SKM-1 treated with dmso at 0.1 percent for 144 hours (cell line): ENCODE measurements at regions not wholly inside any gene's neighbourhood (a gene's known extent, or its start where the extent isn't known, plus 50 kb on each side); places are given as distances from the start of the nearest gene placed in this dataset.
"Not testable (repeated sequence)": the region's sequence is repeated elsewhere in the genome, so short reads cannot be mapped to it uniquely, and the experiment has no call there.

Experiments used
- DNase-seq: peaks from one replicate; lab custom pipeline; 2025; ENCODE audit not compliant: unreplicated experiment; lab: John Stamatoyannopoulos, UW

DNA sequence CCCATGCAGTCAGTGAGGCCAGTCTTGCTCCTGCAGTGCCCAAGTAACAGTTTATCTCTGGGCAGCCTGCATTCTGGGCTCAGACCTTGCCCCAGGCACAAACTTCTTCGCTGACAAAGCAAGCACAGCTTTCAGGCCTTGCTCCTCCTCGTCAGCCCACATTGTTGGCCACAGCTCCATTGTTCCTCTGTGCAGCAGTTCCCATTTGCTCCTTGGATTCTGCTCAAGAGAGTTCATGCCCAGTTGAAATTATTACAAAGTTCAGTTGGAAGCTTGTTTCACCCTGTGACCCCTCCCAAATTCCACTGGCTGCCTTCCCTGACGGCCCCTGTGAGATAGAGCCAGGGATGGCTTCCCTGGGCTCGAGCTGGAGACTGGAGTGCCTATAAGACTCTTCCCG is 163.4 kb upstream of the DDHD1 start:
- DNase-seq, result no peak

DNA sequence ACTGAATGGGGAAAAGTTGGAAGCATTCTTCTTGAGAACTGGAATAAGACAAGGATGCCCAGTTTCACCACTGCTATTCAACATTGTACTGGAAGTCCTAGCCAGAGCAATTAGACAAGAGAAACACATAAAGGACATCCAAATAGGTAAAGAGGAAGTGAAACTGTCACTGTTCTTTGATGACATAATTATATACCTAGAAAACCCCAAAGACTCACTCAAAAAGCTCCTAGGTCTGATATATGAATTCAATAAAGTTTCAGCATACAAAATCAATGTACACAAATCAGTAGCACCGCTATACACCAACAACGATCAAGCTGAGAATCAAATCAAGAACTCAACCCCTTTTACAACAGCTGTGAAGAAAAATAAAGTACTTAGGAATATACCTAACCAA is 157.3 kb upstream of the DDHD1 start:
- no peak for DNase-seq

DNA sequence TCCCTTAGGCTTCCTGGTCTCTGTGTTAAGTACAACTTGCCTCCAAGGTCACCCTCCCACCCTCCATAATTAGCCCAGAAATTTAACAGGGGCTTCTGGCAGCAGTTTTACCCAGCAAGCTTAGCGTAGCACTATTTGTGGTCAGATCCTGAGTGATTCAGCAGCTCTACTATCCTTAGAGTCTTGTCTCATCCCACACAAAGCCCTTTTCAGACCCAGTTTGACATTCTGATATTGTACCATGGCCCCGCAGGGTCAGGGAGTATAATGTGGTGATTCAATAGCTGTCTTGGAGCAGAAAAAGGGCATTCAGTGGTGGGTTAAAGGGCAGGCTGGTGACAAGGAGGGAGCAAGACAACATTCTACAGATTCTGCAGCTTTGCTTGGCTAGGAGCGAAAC is 153.8 kb upstream of the DDHD1 start:
- DNase-seq, result no peak

DNA sequence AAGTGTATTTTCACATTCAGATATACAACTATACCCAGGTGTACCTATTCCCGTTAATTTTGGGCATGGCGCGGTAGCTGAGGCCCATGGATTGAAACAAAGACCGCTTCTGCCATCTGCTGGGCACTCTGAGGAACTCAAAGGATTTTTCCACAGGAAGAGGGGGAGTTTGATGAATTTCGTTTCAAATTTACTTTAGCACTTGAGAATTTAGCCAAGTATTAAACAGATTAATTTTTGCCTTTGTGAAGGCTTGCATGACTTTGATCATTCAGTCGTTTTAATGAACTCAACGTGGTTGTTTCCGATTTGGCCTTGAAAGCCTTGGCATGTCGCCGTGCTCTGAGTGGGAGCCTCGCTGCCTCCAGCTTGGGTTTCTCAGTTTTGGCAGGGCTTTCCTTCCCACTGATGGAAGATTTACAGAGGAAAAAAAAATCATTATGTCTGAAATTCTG is 153.2 kb upstream of the DDHD1 start:
- DNase-seq, result no peak

DNA sequence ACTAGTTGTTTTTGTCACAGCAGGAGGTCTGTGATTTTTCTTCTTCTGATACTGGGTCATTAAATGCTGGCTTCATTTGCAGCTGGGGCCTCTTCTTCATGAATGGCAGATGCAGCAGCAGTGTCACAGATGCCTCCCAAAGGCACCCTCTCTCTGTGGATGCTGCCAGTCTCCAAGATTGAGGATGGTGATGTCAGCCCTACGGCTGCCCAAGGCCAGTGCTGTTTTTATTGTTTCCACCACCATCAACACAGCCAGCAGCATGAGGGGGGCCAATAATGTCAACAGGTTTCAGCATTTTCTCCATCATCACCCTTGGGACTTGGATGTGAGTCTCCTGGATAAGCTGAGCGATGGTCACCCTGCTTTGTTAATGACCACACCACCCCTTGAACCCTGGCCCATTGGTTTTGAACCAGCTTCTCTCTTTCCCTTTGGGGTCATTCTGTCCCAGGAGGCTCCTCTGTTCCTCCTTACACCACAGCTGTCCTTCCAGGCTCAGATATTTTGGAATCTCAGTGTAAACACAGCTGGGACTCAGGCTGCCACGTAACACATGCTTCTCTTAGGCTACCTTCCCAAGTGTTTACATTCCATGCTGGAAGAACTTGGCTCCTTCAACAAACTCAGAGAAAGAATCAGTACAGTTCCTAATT is 151.7 kb upstream of the DDHD1 start:
- no peak for DNase-seq

DNA sequence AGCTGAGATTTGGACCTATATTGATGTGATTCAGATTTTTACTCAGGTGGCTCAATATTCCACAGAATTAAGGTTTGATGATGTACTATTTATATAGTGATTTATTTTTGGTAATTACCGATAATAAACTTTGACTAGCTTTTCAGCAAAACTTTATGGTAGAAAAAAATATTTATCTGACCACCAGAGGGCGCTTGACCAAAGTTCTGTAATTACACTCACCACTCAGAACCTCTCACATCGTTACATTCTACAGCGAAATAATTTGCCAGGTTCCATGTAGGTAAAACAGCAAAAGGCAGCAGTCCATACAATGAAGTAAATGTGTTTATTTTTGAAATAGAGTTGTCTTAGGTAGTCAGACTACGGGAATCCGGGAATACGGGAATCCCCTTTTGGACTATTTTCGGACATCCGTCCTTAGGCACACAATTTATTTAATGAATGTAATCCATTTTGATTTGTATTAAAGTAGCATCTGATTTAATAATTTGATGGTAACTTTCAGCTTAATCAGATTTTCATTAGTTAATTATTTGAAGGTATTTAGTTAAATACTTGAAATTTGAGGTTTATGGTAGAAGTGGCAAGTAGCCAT is 143.0 kb upstream of the DDHD1 start:
- no peak for DNase-seq

DNA sequence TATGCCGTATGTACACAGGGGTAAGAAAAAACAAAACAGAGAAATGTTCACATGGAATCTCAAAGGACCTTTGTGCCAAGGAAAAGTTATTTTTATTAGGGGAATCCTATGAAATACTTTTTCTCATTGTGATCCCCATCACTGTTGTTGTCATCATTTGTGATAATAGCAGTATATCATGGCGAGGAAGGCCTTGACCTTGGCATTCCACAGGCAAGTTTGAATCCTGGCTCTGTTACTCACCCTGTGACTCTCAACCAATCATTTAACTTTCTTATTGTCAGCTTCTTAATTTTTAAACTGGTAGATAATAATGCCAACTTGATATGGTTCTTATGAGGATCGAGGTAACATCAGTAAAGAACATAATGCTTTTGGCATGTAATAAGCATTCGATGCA is 142.2 kb upstream of the DDHD1 start:
- no peak for DNase-seq

DNA sequence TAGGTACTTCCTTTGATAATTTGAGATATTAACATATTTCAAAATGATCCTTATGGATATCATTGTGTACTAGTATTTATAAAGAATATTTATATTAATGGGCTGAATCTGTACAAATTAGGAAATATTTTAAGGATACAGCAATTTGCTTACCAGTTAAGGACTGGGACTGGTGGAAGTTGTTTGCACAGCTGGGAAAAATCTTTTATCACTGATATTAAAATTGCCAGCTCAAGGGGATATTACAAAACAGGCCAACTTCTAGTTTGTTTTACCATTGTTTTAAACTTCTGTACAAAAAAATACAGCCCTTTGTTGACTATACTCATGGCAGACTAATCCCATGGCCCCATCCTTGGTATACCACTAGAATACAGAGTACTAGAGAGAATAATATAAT is 133.2 kb upstream of the DDHD1 start:
- DNase-seq, result no peak

DNA sequence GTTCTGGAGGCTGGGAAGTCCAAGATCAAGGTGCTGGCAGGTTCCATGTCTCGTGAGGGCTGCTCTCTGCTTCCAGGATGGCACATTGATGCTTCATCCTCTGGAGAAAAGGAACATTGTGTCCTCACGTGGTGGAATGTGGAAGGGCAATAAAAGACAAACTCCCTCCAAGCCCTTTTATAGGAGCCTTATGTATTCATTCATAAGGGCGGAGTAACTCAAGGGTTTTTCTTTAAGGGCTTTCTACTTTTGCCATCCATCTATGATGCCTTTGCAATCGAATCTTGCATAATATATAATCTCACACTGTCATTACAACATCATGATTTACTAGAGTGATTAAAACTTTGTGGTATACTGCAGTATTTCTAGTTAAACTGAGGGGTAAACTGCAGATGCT is 132.7 kb upstream of the DDHD1 start:
- no peak for DNase-seq

DNA sequence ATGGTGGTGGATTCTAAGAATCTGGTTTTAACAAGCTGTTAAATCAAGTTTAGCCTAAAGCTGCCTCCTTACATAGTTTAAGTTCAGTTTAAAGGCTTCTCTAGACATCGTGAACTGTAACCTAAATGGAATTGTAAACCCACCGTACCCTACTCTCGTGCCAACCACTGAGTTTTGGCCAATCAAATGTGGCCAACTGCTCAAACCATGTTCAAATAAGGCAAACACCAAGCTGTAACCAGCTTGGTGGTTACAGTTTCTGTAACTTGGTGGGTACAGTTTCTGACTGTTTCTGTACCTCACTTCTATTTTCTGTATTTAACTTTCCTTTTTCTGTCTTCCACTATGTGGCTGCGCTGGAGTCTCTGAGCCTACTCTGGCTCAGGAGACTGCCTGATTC is 131.9 kb upstream of the DDHD1 start:
- DNase-seq, result no peak

DNA sequence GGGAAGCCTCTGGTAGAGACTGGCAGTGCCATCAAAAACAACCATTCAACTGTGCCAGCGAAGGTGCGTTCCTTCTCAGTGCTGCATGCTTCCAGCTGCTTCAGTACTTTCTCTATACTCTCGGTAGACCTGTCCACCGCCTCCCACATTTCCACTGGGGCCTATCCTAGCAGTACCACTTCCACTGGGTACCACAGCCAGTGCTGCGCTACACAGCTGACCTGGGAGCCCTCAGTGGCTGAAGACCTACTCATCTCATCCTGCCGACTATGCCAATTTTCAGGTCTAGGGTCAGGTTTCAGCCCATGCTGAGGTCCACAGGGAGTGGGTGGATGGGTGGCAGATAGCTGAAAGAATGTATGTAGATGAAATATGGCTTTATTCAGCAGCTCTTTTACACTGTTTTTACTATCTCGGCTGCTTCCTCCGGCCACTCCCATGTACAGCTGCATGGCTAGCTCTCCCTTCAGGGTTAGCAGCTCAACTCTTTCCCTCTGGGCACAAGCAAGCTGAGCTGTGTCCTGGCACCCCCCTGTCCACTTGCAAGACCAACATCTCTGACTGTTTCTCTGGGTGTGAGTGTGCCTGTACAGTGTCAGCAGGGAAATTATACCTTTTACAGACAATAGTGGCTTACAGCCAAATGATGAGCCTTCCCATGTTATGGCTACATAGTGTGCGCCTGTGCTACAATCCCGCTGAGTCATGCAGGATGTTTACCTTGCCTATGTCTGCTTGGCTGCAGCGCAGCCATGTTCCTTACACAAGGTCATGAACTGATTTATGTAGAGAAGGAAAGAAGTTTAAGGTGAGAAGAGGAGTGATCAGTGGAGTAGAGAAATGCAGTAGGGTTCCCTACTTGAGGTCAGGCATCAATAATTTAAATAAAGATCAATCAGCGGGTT is 125.7 kb upstream of the DDHD1 start:
- DNase-seq, result no peak

DNA sequence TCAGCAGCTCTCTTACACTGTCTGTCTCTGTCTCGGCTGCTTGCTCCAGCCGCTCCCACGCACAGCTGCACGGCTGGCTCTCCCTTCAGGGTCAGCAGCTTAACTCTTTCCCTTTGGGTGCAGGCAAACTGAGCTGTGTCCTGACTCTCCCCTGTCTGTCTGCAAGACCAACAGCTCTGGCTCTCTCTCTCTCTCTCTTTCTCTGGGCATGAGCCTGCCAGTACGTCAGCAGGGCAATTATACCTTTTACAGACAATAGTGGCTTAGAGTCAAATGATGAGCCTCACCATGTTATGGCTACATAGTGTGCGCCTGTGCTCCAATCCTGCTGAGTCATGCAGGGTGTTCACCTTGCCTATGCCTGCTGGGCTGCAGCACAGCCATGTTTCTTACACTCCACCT is 120.5 kb upstream of the DDHD1 start:
- no peak for DNase-seq

DNA sequence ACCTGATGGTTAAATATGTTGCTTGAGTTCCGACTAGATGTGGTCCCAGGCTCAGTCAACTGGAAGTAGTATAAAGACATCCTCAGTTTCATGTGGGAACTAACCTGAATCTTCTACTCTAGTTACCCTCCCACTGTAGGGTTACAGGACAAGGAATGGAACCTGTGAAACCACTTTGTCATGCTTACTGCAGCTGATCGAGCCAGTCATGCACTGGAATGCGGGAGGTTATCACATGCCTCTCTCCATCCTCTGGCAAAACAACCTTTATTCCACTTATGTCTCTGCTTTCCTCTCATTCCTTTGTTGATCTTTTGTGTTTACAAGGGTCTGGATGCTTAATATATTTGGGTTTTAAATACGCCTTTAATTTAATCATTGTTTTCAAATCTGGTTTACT is 111.9 kb upstream of the DDHD1 start:
- DNase-seq, result no peak

DNA sequence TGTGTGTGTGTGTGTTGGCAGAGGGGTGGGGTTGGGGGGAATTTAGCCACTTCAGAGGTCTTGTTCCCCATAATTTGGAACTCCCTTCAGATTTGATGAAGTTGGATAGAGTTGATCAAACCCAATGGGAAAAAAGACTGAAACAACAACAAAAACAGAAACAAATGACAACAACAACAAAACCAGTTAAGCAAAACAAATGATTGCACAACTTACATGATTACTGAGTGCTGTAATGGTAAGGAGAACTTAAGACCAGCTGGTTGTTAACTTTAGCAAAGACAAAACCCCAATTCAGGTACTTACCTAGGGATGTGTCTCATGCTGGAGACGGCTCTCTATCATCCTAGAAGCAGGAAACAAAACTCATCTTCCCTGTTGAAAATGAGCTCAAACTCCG is 107.8 kb upstream of the DDHD1 start:
- DNase-seq, result no peak

DNA sequence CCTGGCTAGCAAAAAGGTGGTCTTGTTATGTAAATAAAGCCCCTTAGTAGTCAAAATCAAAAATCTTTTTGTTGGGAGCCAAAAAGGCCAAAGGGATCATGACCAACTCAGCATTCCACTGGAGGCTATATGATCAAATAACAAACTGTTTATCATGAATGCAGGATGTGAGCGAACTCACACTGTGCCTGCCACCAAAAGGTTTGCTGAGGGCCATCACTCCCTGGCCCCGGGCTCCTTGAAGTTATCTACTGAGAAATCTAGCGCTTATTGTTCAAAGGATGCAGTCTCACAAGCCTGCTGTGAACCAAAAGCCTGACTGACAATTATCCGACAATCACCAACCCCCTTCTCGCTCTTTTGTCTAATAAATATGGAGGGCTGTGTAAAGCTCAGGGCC is 107.2 kb upstream of the DDHD1 start:
- DNase-seq, result no peak

DNA sequence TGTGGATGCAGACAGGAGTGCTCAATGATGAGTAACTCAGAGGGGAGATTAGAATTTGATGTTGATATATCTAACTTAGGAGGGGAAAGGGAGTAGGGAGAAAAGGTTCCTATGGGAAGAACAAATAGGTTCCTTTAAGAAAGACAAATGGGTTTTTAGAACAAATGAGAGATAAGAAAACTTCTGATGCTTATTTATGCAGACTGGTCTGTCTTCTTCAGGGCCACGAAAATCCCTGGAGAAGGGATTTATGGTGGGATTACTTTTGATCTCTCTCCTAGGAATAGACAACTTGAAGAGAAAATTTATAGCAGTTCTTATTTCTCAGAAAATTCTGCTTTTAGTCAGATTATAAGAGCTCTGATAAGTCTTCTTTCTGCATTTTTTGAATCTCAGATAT is 99.0 kb upstream of the DDHD1 start:
- no peak for DNase-seq

DNA sequence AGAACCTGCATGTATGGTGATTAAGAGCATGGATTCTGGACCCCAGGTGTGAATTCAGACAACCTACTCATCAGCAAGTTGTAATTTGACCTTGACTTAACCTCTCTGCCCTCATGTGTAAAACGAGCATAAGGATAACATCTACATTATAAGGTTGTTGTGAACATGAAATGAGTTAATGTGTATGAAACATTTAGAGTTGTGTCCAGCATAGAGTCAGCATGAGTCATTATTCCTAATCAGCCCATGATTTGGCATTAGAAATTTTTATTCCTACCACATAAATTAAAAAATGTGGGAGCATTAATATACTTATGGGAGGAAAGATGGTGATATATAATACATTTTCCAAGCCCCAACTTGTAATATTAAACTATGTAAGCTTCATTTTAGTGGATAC is 95.9 kb upstream of the DDHD1 start:
- no peak for DNase-seq

DNA sequence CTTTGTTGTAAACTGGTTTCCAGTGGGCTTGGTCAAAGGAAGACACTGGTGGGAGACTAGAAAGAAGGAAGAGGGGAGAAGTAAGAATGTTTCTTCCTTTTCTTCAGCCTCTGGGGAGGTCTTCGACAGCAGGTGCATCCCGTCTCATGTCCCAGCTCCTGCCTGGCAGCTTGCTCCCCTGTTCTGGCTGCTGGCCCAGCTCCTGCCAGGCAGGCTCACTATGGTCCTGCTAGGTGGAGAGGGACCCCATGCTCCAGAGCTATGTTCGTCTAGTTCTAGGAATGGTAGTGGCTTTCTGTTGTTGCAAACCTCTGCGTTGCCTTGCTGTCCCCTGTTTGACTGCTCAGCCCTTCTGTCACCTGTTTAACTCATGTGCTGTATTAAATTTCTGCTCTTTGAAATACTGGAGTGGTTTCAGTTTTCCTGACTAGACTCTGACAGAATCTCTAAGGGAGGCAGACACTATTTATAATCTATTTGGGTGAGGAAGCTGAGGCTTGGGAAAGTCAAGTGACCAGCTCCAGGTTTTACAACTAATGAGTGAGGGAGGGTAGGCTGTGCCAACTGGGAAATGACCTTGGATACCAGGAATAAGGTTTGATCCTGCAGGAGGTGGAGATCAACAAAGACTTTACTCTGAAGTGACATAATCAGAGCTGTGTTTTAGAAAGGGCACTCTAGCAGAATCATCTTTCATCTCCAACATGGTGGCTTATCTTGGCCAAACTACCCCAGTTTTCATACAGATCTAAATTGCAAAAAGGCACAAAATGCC is 94.7 kb upstream of the DDHD1 start:
- DNase-seq, result no peak

DNA sequence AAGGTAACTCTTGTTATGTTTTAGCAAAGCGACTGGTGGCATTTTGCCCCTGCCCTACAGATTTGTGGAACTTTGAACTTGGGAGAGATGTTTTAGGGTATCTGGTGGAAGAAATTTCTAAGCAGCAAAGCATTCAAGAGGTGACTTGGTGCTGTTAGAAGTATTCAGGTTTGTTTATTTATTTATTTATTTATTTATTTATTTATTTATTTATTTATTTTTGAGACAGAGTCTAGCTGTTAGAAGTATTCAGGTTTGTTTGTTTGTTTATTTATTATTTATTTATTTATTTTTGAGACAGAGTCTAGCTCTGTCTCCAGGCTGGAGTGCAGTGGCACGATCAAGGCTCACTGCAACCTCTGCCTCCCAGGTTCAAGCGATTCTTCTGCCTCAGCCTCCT is 89.8 kb upstream of the DDHD1 start:
- DNase-seq, result not testable (repeated sequence)

DNA sequence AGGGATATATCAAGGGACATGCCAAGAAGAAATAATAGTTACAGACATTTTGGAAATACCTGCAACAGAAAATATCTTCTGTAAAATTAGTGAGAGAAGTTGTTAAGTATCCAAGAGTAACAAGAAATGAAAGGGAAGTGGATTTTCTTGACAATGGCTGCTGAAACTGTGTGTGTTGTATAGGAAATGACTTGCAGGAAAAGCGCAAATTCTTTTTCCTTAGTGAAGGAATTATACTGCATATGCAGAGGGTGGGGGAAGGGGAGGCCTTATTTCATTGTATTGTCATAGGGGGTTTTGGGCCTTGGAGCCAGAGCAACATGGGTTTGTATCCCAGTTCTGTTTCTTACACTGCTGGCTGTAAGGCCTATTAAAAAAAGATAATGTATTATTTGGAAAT is 84.4 kb upstream of the DDHD1 start:
- DNase-seq, result no peak

DNA sequence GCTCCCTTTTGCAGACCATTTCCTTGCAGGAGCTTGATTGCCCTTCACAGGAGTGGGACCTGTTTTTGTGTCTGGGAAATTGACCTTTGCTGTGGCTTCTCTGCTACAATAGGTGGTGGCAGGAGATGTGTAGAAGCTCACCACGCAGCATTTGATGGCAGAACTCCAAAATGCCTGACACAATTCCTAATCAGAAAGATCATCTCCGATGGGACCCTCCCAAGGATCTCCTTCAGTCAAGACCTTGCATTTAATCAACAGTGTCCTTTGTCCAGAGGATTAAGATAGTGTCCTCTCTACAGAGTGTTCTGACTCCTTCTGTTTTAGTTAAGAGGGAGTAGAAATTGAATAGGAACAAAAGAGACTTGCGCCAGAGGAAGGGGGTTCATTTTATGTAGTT is 83.6 kb upstream of the DDHD1 start:
- DNase-seq, result no peak
